HL-60 (cell line): ENCODE measurements at regions not wholly inside any gene's neighbourhood (a gene's known extent, or its start where the extent isn't known, plus 50 kb on each side); places are given as distances from the start of the nearest gene placed in this dataset.

Experiments
- DNase-seq, 2 experiments: peaks; one replicate each; pipeline ENCODE4 v3.0.0-alpha.2; 2010 to 2020; ENCODE audit warnings: low read depth in 1 of 2, low spot score in 1 of 2
- H3K27ac ChIP-seq: fragments of 250-450 bp; sonication (Bioruptor Pico); replicated peaks from 2 replicates; pipeline ENCODE4 v1.5.1; 2020; ENCODE audit warnings: mild to moderate bottlenecking, moderate library complexity
- H3K27me3 ChIP-seq: fragments of 250-450 bp; sonication (Bioruptor Pico); 2 replicates; pipeline ENCODE4 v1.5.1; 2021; ENCODE audit warnings: mild to moderate bottlenecking, moderate library complexity; ENCODE audit not compliant: insufficient read depth, poor library complexity, severe bottlenecking
- H3K4me3 ChIP-seq: replicated peaks from 2 replicates; pipeline ENCODE4 v1.5.1; 2011; ENCODE audit warnings: mild to moderate bottlenecking, control low read depth, low read length; ENCODE audit not compliant: insufficient read depth
- GABPA ChIP-seq: IDR thresholded peaks from 2 replicates; pipeline ENCODE4 v1.6.1; 2012; ENCODE audit warnings: low read depth
- POLR2AphosphoS5 ChIP-seq: IDR thresholded peaks from 2 replicates; pipeline ENCODE4 v1.6.1; 2012; ENCODE audit warnings: low read depth
- SPI1 ChIP-seq: IDR thresholded peaks from 2 replicates; pipeline ENCODE4 v1.6.1; 2012; ENCODE audit warnings: low read depth, mild to moderate bottlenecking, borderline replicate concordance
- TF ChIP-seq, protein P1 (sequence below): IDR thresholded peaks from 2 replicates; pipeline ENCODE4 v1.6.1; 2012; ENCODE audit warnings: low read depth; ENCODE audit not compliant: insufficient replicate concordance
- TF ChIP-seq, protein P2 (sequence below): IDR thresholded peaks from one replicate; pipeline ENCODE4 v1.5.1; 2011; ENCODE audit warnings: low read length, control low read depth, inconsistent platforms; ENCODE audit not compliant: insufficient read depth

DNA sequence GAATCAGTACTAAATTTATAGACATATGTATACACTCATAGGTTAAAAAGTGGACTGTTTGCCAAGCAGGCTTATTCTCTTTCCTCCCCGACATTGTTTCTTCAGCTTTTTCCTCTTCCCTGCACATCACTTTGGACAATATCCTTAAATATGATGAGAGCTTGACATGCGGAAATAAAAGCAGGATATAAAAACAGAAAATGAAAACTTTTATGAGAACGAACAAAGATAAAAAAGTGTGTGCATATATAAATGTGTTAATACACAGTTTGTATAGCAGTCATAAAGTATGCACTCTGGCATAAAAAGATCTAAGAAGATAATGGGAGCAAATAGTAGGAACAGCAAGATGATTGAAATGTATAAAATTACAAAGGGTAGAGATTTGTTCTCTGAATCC lies 86.4 kb upstream of the IFNE start:
- Histone ChIP-seq H3K27ac (no peak overlapping the region), H3K4me3 (no peak overlapping the region), H3K27me3 (no peaks in the 10 kb centered on the region)
- TF ChIP-seq, protein P1, sequence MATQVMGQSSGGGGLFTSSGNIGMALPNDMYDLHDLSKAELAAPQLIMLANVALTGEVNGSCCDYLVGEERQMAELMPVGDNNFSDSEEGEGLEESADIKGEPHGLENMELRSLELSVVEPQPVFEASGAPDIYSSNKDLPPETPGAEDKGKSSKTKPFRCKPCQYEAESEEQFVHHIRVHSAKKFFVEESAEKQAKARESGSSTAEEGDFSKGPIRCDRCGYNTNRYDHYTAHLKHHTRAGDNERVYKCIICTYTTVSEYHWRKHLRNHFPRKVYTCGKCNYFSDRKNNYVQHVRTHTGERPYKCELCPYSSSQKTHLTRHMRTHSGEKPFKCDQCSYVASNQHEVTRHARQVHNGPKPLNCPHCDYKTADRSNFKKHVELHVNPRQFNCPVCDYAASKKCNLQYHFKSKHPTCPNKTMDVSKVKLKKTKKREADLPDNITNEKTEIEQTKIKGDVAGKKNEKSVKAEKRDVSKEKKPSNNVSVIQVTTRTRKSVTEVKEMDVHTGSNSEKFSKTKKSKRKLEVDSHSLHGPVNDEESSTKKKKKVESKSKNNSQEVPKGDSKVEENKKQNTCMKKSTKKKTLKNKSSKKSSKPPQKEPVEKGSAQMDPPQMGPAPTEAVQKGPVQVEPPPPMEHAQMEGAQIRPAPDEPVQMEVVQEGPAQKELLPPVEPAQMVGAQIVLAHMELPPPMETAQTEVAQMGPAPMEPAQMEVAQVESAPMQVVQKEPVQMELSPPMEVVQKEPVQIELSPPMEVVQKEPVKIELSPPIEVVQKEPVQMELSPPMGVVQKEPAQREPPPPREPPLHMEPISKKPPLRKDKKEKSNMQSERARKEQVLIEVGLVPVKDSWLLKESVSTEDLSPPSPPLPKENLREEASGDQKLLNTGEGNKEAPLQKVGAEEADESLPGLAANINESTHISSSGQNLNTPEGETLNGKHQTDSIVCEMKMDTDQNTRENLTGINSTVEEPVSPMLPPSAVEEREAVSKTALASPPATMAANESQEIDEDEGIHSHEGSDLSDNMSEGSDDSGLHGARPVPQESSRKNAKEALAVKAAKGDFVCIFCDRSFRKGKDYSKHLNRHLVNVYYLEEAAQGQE = no peak
- TF ChIP-seq GABPA (no peak), POLR2AphosphoS5 (no peak), SPI1 (no peak)
- TF ChIP-seq, protein P2, sequence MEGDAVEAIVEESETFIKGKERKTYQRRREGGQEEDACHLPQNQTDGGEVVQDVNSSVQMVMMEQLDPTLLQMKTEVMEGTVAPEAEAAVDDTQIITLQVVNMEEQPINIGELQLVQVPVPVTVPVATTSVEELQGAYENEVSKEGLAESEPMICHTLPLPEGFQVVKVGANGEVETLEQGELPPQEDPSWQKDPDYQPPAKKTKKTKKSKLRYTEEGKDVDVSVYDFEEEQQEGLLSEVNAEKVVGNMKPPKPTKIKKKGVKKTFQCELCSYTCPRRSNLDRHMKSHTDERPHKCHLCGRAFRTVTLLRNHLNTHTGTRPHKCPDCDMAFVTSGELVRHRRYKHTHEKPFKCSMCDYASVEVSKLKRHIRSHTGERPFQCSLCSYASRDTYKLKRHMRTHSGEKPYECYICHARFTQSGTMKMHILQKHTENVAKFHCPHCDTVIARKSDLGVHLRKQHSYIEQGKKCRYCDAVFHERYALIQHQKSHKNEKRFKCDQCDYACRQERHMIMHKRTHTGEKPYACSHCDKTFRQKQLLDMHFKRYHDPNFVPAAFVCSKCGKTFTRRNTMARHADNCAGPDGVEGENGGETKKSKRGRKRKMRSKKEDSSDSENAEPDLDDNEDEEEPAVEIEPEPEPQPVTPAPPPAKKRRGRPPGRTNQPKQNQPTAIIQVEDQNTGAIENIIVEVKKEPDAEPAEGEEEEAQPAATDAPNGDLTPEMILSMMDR = no peak
- DNase-seq = no peak

DNA sequence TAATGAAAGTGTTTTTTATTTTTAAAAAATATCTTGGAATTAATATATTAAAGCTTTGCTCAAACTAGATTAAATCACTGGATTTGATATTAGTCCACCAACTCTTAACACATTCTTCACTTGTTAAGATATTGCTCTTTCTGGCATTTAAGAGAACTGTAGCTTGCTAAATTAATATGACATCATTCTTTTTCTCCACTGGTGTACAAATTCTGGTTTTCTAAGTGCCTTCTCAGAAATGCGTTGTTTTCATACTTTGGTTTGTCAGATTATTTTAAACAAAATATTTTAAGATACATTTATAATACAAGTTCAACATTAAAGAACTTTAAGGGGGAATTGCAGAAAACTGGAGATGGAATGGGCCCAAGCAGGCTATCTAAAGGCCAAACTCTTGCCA lies 87.6 kb upstream of the IFNE start:
- H3K27ac ChIP-seq = no peak overlapping the region
- H3K27me3 ChIP-seq = no peaks in the 10 kb centered on the region
- no peak for DNase-seq
- no peak overlapping the region for H3K4me3 ChIP-seq
- TF ChIP-seq POLR2AphosphoS5 = no peak
- no peak for TF ChIP-seq SPI1
- no peak for TF ChIP-seq GABPA
- TF ChIP-seq, protein P2 = no peak
- TF ChIP-seq, protein P1 = no peak

DNA sequence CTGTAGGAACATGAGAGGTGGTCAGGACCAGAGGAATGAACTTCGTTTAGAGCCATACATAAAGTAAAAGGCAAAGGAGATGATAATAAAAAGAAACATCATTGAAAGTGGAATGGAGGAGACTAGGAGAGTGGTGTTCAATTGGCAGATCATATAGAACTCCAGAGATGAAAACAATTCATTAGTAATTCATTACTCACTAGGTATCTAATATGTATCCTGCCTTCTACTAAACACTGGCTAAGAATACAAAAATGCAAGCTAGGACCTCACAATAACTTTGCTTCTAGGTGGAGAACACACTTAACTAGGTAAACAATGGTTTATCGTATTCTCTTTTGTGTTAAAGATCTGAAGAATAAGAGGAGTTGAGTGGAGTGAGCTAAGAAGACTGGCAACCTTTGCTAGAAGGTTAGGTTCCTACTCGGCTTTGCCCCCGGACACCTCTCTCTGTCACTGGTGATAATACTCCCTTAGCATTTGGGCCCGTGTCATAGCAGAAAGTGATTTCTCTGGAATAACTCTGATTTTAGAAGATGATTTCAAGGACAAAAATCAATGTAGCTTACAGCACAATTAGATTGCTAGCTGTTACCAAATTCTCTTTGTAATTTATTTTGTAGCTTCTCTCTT lies 88.6 kb upstream of the IFNE start:
- no peak for DNase-seq
- Histone ChIP-seq H3K27ac (no peak overlapping the region), H3K27me3 (no peaks in the 10 kb centered on the region), H3K4me3 (no peak overlapping the region)
- TF ChIP-seq, protein P2 = no peak
- TF ChIP-seq, protein P1 = no peak
- TF ChIP-seq POLR2AphosphoS5 = no peak
- no peak for TF ChIP-seq SPI1
- TF ChIP-seq GABPA = no peak
